Lower lobe of right lung (tissue), 2 donors: ENCODE measurements at regions not wholly inside any gene's neighbourhood (a gene's known extent, or its start where the extent isn't known, plus 50 kb on each side); places are given as distances from the start of the nearest gene placed in this dataset.

Experiments used
- ATAC-seq, 2 donors: fragments of 200-7000 bp; cut with Tn5 transposase; one replicate each; pipeline ENCODE4 v1.9.1; 2020 to 2022; ENCODE audit warnings: mild to moderate bottlenecking in 2 of 2, moderate library complexity in 2 of 2
- DNase-seq: peaks from one replicate; pipeline ENCODE4 v3.0.0-alpha.2; 2020
- H3K27ac ChIP-seq: fragments of 200-600 bp; one replicate; pipeline ENCODE4 v1.8.0; 2022
- H3K27me3 ChIP-seq: fragments of 200-600 bp; one replicate; pipeline ENCODE4 v1.8.0; 2022; ENCODE audit warnings: low read depth
- H3K36me3 ChIP-seq: fragments of 200-600 bp; one replicate; pipeline ENCODE4 v1.8.0; 2022; ENCODE audit warnings: mild to moderate bottlenecking
- H3K4me1 ChIP-seq: fragments of 200-600 bp; one replicate; pipeline ENCODE4 v1.8.0; 2022
- H3K4me3 ChIP-seq: fragments of 200-600 bp; one replicate; pipeline ENCODE4 v1.8.0; 2022; ENCODE audit warnings: mild to moderate bottlenecking
- H3K9me3 ChIP-seq: fragments of 200-600 bp; one replicate; pipeline ENCODE4 v1.8.0; 2022
- intact Hi-C: fragments of 100-400 bp; cut with DNase I; formaldehyde crosslinking; loops from one replicate; pipeline ENCODE4 v1.11.0; 2022
- TF ChIP-seq, protein P1 (sequence below): fragments of 200-600 bp; IDR thresholded peaks from one replicate; pipeline ENCODE4 v1.8.0; 2022; ENCODE audit warnings: antibody characterized with exemption, mild to moderate bottlenecking
- donor health status: DM: no; HTN: yes; CAD: no; lungs with severe emphysema.

DNA sequence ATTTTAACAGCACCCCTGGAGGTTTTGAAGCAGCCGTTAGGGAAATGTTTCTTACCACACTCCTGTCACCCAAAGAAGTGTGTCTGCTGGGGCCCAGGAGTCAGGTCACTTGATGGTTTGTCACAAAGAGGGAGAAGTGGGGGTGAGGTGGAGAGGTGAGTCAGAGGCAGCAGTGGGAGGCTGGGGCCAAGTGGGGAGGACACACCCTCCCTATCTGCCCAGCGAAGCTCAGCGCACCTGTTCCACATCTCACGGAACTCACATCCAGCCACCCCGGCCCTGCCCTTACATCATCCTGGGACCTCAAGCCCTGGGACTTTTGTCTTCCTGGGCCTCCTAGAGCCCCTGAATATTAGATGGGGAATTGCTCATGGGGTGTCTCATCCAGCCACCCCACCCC is 171.1 kb upstream of the SMIM23 start:
- intact Hi-C loops: no loop called here
- Histone ChIP-seq H3K27me3 (no peaks in the 10 kb centered on the region), H3K36me3 (no peaks in the 10 kb centered on the region), H3K27ac (no peak overlapping the region), H3K4me1 (no peaks in the 10 kb centered on the region), H3K9me3 (no peaks in the 10 kb centered on the region), H3K4me3 (no peak overlapping the region)
- peak; percentile 54 to 55 for ATAC-seq
- TF ChIP-seq, protein P1, sequence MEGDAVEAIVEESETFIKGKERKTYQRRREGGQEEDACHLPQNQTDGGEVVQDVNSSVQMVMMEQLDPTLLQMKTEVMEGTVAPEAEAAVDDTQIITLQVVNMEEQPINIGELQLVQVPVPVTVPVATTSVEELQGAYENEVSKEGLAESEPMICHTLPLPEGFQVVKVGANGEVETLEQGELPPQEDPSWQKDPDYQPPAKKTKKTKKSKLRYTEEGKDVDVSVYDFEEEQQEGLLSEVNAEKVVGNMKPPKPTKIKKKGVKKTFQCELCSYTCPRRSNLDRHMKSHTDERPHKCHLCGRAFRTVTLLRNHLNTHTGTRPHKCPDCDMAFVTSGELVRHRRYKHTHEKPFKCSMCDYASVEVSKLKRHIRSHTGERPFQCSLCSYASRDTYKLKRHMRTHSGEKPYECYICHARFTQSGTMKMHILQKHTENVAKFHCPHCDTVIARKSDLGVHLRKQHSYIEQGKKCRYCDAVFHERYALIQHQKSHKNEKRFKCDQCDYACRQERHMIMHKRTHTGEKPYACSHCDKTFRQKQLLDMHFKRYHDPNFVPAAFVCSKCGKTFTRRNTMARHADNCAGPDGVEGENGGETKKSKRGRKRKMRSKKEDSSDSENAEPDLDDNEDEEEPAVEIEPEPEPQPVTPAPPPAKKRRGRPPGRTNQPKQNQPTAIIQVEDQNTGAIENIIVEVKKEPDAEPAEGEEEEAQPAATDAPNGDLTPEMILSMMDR: no peak
- DNase-seq: no peak

DNA sequence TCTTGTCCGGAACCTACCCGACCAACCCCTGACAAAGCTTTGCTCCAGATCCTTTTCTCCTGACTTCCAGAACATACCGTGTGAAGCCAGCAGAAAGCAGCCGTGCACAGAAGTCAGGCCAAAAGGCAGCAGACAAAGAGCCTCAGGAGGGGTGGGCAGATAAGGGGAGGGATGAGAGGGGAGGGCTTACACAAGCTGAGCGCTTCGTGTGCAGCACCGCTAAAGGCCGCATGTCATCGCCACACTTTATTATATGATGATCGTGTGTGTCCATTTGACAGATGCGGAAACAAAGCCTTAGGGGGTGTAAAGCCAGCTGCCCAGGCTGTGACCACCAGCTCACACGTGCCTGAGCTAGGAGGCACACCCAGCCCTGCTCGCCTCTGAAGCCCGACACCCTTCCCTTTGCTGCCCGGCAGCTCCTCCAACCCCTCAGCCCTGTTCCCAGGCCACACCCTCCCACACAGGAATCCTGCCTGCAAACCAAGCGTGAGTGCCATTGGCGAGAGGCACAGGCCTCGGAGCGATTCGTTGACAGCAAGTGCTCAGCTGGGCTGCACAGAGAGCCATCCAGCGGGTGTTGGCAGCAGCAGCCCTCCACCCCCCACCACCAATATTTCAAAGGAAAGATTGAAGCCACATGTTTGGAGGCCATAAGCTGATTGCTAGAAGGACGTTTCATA is 170.5 kb upstream of the SMIM23 start:
- no peak overlapping the region for H3K27ac ChIP-seq
- no peaks in the 10 kb centered on the region for H3K9me3 ChIP-seq
- no peak overlapping the region for H3K4me3 ChIP-seq
- intact Hi-C loops: no loop called here
- H3K4me1 ChIP-seq: no peaks in the 10 kb centered on the region
- DNase-seq: peak; percentile 68
- no peaks in the 10 kb centered on the region for H3K27me3 ChIP-seq
- peak; percentile 84 to 89 for ATAC-seq
- H3K36me3 ChIP-seq: no peaks in the 10 kb centered on the region
- TF ChIP-seq, protein P1: no peak

GRCh38 chr5:171615705-171616640 is 169.6 kb upstream of the SMIM23 start:
- H3K27me3 ChIP-seq: no peaks in the 10 kb centered on the region
- TF ChIP-seq, protein P1: no peak
- DNase-seq (no peak), ATAC-seq (no peak)
- no peaks in the 10 kb centered on the region for H3K4me1 ChIP-seq
- no peaks in the 10 kb centered on the region for H3K36me3 ChIP-seq
- H3K4me3 ChIP-seq: no peak overlapping the region
- intact Hi-C loops: no loop called here
- no peak overlapping the region for H3K27ac ChIP-seq
- no peaks in the 10 kb centered on the region for H3K9me3 ChIP-seq

DNA sequence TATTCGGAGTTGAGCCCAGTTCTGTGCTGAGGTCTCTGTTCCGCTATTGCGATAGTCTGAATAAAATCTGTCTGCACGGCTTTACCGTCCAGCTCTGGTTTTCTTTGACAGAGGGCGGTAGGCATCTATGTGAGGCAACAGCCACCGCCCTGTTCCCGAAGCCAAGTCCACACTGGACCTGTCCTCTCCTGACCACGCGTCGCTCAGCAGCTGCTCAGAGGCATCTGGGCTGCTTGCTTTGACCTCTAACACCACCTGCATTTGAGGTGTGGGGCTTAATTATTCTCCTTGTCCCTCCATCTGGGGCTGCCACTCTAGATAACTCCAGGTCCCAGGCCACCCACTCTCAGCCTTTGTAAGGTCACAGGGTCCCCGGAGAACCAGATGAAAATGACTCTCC is 168.4 kb upstream of the SMIM23 start:
- H3K27me3 ChIP-seq: no peaks in the 10 kb centered on the region
- ATAC-seq (no peak), DNase-seq (no peak)
- intact Hi-C loops: no loop called here
- no peaks in the 10 kb centered on the region for H3K36me3 ChIP-seq
- no peaks in the 10 kb centered on the region for H3K4me1 ChIP-seq
- H3K27ac ChIP-seq: no peak overlapping the region
- no peak overlapping the region for H3K4me3 ChIP-seq
- TF ChIP-seq, protein P1: no peak
- no peaks in the 10 kb centered on the region for H3K9me3 ChIP-seq

DNA sequence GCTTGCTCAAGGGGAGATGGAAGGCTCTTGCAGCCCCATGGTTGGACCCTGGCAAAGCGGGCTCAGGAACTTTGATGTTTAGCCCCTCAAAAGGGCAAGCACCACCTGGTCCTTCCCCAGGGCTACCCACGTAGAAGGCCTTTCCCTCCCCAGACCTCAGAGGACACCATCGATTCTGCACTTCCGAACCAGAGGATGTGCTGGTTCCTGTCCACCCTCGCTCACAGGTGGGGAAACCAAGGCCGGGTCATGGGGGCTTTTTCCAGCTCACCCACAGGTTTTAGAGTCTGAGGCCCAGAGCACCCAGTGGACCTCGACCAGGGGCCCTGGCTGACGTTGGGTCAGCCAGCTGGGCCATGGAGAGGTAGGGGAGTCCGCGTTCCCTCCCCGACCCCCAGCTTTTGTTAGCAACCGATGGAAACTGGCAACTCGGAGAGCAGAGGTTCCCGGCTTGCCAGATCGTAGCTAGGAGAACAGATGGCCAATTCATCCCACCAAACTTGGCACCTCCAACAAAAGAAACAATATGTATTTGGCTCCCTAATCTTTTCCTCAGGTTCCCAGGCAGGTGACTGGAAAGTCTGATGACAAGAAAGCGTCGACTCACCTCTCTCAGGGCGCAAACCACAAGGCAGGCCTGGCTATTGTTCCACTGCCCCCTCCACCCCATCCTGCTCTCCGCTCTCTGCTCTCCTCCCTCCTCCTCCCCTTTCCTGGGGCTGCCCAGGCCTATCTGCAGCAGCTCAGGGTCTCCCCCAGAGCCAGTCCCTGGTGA is 167.6 kb upstream of the SMIM23 start:
- no peak for ATAC-seq
- Histone ChIP-seq H3K9me3 (no peaks in the 10 kb centered on the region), H3K27me3 (no peaks in the 10 kb centered on the region), H3K27ac (no peak overlapping the region), H3K4me1 (no peaks in the 10 kb centered on the region), H3K4me3 (no peak overlapping the region), H3K36me3 (no peaks in the 10 kb centered on the region)
- DNase-seq: no peak
- intact Hi-C loops: no loop called here
- TF ChIP-seq, protein P1: no peak
